ENCODE measurements at regions not wholly inside any gene's neighbourhood (a gene's known extent, or its start where the extent isn't known, plus 50 kb on each side); places are given as distances from the start of the nearest gene placed in this dataset.

GRCh38 chr5:2001300-2001699 is 118.6 kb upstream of the IRX4 start:
- Mint-ChIP-seq H3K4me1 (peaks cover 0 to 3% (median under 1%) of the 10 kb centered on the region in 4 donors), H3K27me3 (peaks cover 32 to 34% of the 10 kb centered on the region in 2 donors), H3K9me3 (peaks cover 0 to 10% (median 4%) of the 10 kb centered on the region in 8 donors), H3K36me3 (no peaks in the 10 kb centered on the region), H3K4me3 (no peak overlapping the region), H3K27ac (no peak overlapping the region)
- Histone ChIP-seq H3K4me3 (ENCODE audit: low read length in 2 of 2) (no peak overlapping the region), H3K27me3 (ENCODE audit: insufficient read depth, low read length) (no peaks in the 10 kb centered on the region), H3K9me3 (ENCODE audit: control insufficient read depth in 1 of 2, low read length in 2 of 2) (no peaks in the 10 kb centered on the region), H3K27ac (ENCODE audit: low read depth, low read length) (no peak overlapping the region), H3K4me1 (ENCODE audit: insufficient read depth, low read length) (no peaks in the 10 kb centered on the region), H3K36me3 (ENCODE audit: insufficient read depth, low read length) (no peaks in the 10 kb centered on the region)
- POLR2A ChIA-PET (ENCODE audit: partially characterized antibody) = no interaction called here
- DNase-seq = no peak
- CTCF ChIA-PET (ENCODE audit: partially characterized antibody) = no interaction called here
- intact Hi-C loops (cut with micrococcal nuclease) = no loop called here

- DNase-seq = no peak
- H3K4me1 ChIP-seq (ENCODE audit: insufficient read depth, low read length) = no peaks in the 10 kb centered on the region
- no peaks in the 10 kb centered on the region for H3K27me3 ChIP-seq (ENCODE audit: insufficient read depth, low read length)
- H3K36me3 ChIP-seq (ENCODE audit: insufficient read depth, low read length) = no peaks in the 10 kb centered on the region
- H3K36me3 Mint-ChIP-seq = no peaks in the 10 kb centered on the region
- intact Hi-C loops (cut with micrococcal nuclease) = no loop called here
- no peak overlapping the region for H3K4me3 Mint-ChIP-seq
- H3K27ac Mint-ChIP-seq = peak overlapping the region in 1 of 7 donors; percentile 6
- H3K9me3 Mint-ChIP-seq = peaks cover 0 to 10% (median 4%) of the 10 kb centered on the region in 8 donors
- H3K4me1 Mint-ChIP-seq = peaks cover 0 to 3% (median under 1%) of the 10 kb centered on the region in 4 donors
- ChIA-PET POLR2A (ENCODE audit: partially characterized antibody) (no interaction called here), CTCF (ENCODE audit: partially characterized antibody) (no interaction called here)
- H3K4me3 ChIP-seq (ENCODE audit: low read length in 2 of 2) = no peak overlapping the region
- no peak overlapping the region for H3K27ac ChIP-seq (ENCODE audit: low read depth, low read length)
- H3K27me3 Mint-ChIP-seq = peaks cover 32 to 34% of the 10 kb centered on the region in 2 donors
- no peaks in the 10 kb centered on the region for H3K9me3 ChIP-seq (ENCODE audit: control insufficient read depth in 1 of 2, low read length in 2 of 2)
Observed at GRCh38 chr5:2000591-2000990, 117.9 kb upstream of the IRX4 start.

GRCh38 chr5:1999794-2000193 is 117.1 kb upstream of the IRX4 start:
- Histone ChIP-seq H3K4me1 (ENCODE audit: insufficient read depth, low read length) (no peaks in the 10 kb centered on the region), H3K4me3 (ENCODE audit: low read length in 2 of 2) (no peak overlapping the region), H3K27ac (ENCODE audit: low read depth, low read length) (no peak overlapping the region), H3K9me3 (ENCODE audit: control insufficient read depth in 1 of 2, low read length in 2 of 2) (no peaks in the 10 kb centered on the region), H3K36me3 (ENCODE audit: insufficient read depth, low read length) (no peaks in the 10 kb centered on the region), H3K27me3 (ENCODE audit: insufficient read depth, low read length) (no peaks in the 10 kb centered on the region)
- H3K36me3 Mint-ChIP-seq = no peaks in the 10 kb centered on the region
- ChIA-PET CTCF (ENCODE audit: partially characterized antibody) (no interaction called here), POLR2A (ENCODE audit: partially characterized antibody) (no interaction called here)
- intact Hi-C loops (cut with micrococcal nuclease) = no loop called here
- DNase-seq = no peak
- H3K4me1 Mint-ChIP-seq = peaks cover 0 to 3% (median under 1%) of the 10 kb centered on the region in 4 donors
- no peak overlapping the region for H3K27ac Mint-ChIP-seq
- H3K27me3 Mint-ChIP-seq = peaks cover 32 to 35% of the 10 kb centered on the region in 2 donors
- H3K9me3 Mint-ChIP-seq = peaks cover 0 to 10% (median 4%) of the 10 kb centered on the region in 8 donors
- no peak overlapping the region for H3K4me3 Mint-ChIP-seq

- ChIA-PET CTCF (ENCODE audit: partially characterized antibody) (no interaction called here), POLR2A (ENCODE audit: partially characterized antibody) (no interaction called here)
- Histone ChIP-seq H3K4me3 (ENCODE audit: low read length in 2 of 2) (no peak overlapping the region), H3K4me1 (ENCODE audit: insufficient read depth, low read length) (no peaks in the 10 kb centered on the region), H3K27ac (ENCODE audit: low read depth, low read length) (no peak overlapping the region), H3K9me3 (ENCODE audit: control insufficient read depth in 1 of 2, low read length in 2 of 2) (no peaks in the 10 kb centered on the region), H3K27me3 (ENCODE audit: insufficient read depth, low read length) (no peaks in the 10 kb centered on the region), H3K36me3 (ENCODE audit: insufficient read depth, low read length) (no peaks in the 10 kb centered on the region)
- intact Hi-C loops (cut with micrococcal nuclease) = no loop called here
- no peaks in the 10 kb centered on the region for H3K36me3 Mint-ChIP-seq
- no peak overlapping the region for H3K27ac Mint-ChIP-seq
- peaks cover 0 to 3% (median under 1%) of the 10 kb centered on the region in 4 donors for H3K4me1 Mint-ChIP-seq
- no peak for DNase-seq
- no peak overlapping the region for H3K4me3 Mint-ChIP-seq
- H3K9me3 Mint-ChIP-seq = peaks cover under 1 to 14% (median 5%) of the 10 kb centered on the region in 8 donors
- peaks cover 32 to 44% of the 10 kb centered on the region in 2 donors for H3K27me3 Mint-ChIP-seq
Observed at GRCh38 chr5:1998716-1999317, 116.1 kb upstream of the IRX4 start.

GRCh38 chr5:1998348-1998669 is 115.6 kb upstream of the IRX4 start:
- ChIA-PET POLR2A (ENCODE audit: partially characterized antibody) (no interaction called here), CTCF (ENCODE audit: partially characterized antibody) (no interaction called here)
- Histone ChIP-seq H3K4me3 (ENCODE audit: low read length in 2 of 2) (no peak overlapping the region), H3K27me3 (ENCODE audit: insufficient read depth, low read length) (no peaks in the 10 kb centered on the region), H3K9me3 (ENCODE audit: control insufficient read depth in 1 of 2, low read length in 2 of 2) (no peaks in the 10 kb centered on the region), H3K36me3 (ENCODE audit: insufficient read depth, low read length) (no peaks in the 10 kb centered on the region), H3K4me1 (ENCODE audit: insufficient read depth, low read length) (no peaks in the 10 kb centered on the region), H3K27ac (ENCODE audit: low read depth, low read length) (no peak overlapping the region)
- Mint-ChIP-seq H3K4me3 (no peak overlapping the region), H3K36me3 (no peaks in the 10 kb centered on the region), H3K4me1 (peaks cover 0 to 3% (median under 1%) of the 10 kb centered on the region in 4 donors), H3K27ac (no peak overlapping the region), H3K27me3 (peaks cover 32 to 41% of the 10 kb centered on the region in 2 donors), H3K9me3 (peaks cover 3 to 19% (median 8%) of the 10 kb centered on the region in 8 donors)
- intact Hi-C loops (cut with micrococcal nuclease) = no loop called here
- DNase-seq = no peak

- Mint-ChIP-seq H3K36me3 (no peaks in the 10 kb centered on the region), H3K4me1 (peaks cover 0 to 3% (median under 1%) of the 10 kb centered on the region in 4 donors), H3K9me3 (peaks cover 3 to 23% (median 9%) of the 10 kb centered on the region in 8 donors), H3K4me3 (no peak overlapping the region), H3K27ac (no peak overlapping the region), H3K27me3 (peaks cover 30 to 38% of the 10 kb centered on the region in 2 donors)
- H3K4me1 ChIP-seq (ENCODE audit: insufficient read depth, low read length) = no peaks in the 10 kb centered on the region
- H3K9me3 ChIP-seq (ENCODE audit: control insufficient read depth in 1 of 2, low read length in 2 of 2) = no peaks in the 10 kb centered on the region
- intact Hi-C loops (cut with micrococcal nuclease) = no loop called here
- ChIA-PET CTCF (ENCODE audit: partially characterized antibody) (no interaction called here), POLR2A (ENCODE audit: partially characterized antibody) (no interaction called here)
- no peak for DNase-seq
- H3K36me3 ChIP-seq (ENCODE audit: insufficient read depth, low read length) = no peaks in the 10 kb centered on the region
- H3K27me3 ChIP-seq (ENCODE audit: insufficient read depth, low read length) = no peaks in the 10 kb centered on the region
- H3K4me3 ChIP-seq (ENCODE audit: low read length in 2 of 2) = no peak overlapping the region
- no peak overlapping the region for H3K27ac ChIP-seq (ENCODE audit: low read depth, low read length)
Observed at GRCh38 chr5:1997640-1998347, 115.1 kb upstream of the IRX4 start.

GRCh38 chr5:1995491-1995890 is 112.8 kb upstream of the IRX4 start:
- Mint-ChIP-seq H3K36me3 (no peaks in the 10 kb centered on the region), H3K27me3 (peaks cover 23 to 34% of the 10 kb centered on the region in 2 donors), H3K27ac (no peak overlapping the region), H3K9me3 (peaks cover 3 to 29% (median 13%) of the 10 kb centered on the region in 8 donors), H3K4me1 (peaks cover 0 to 3% (median under 1%) of the 10 kb centered on the region in 4 donors), H3K4me3 (no peak overlapping the region)
- Histone ChIP-seq H3K27me3 (ENCODE audit: insufficient read depth, low read length) (no peaks in the 10 kb centered on the region), H3K27ac (ENCODE audit: low read depth, low read length) (no peak overlapping the region), H3K36me3 (ENCODE audit: insufficient read depth, low read length) (no peaks in the 10 kb centered on the region), H3K4me3 (ENCODE audit: low read length in 2 of 2) (no peak overlapping the region), H3K4me1 (ENCODE audit: insufficient read depth, low read length) (no peaks in the 10 kb centered on the region), H3K9me3 (ENCODE audit: control insufficient read depth in 1 of 2, low read length in 2 of 2) (no peaks in the 10 kb centered on the region)
- no peak for DNase-seq
- ChIA-PET POLR2A (ENCODE audit: partially characterized antibody) (no interaction called here), CTCF (ENCODE audit: partially characterized antibody) (no interaction called here)
- intact Hi-C loops (cut with micrococcal nuclease) = no loop called here

Measured in CD4-positive, alpha-beta memory T cell (primary cell).